A172 (cell line): ENCODE measurements at regions not wholly inside any gene's neighbourhood (a gene's known extent, or its start where the extent isn't known, plus 50 kb on each side); places are given as distances from the start of the nearest gene placed in this dataset.

Source experiments
- DNase-seq: peaks from one replicate; pipeline ENCODE4 v3.0.0-alpha.2; 2015; ENCODE audit warnings: low spot score

DNA sequence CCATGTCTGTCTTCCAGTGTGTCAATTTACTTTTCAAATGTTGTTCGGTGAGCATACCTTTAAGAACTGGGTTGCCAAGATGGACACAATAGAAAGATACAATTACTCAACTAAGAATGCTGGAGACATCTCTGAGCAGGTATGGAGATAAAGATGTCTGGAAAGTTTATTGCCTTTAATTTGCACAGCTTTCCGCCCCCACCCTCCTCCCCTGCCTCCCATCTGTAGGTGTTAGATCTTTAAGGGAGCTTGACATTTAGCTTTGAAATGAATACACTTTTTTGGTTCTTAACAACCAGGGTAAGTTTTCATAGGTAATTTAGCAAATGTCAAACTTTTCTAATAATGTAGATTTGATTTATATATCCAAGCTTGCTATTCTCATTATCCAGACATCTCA, 104.4 kb downstream of the BTBD3 start:
- DNase-seq, result no peak

DNA sequence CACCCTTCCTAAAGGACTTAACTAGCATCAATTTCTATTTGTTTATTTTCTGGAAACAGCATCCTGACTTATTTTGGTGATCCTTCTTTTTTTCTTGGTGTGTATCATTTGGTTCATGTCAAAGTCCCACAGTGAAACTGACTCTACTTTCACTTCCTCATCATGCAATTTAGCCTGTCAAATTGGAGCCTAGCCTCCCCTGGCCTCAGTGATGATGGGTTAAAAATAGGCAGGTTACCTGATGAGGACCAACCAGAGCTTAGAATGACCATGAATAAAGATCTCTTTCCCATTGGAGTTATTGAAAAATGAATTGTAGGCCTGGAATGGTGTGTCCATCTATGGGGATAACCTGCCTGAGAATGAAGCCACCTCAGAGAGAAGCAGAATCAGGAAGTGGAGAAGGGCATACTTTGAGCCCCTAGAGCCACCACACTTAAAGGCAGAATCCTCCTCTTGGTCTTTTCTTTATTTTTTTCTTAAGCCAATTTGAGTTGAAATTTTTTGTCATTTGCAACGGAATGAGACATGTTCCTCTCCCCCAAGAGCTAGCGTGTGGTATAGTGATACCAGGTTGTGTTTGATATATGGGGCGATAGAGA, 105.6 kb downstream of the BTBD3 start:
- DNase-seq, result no peak

DNA sequence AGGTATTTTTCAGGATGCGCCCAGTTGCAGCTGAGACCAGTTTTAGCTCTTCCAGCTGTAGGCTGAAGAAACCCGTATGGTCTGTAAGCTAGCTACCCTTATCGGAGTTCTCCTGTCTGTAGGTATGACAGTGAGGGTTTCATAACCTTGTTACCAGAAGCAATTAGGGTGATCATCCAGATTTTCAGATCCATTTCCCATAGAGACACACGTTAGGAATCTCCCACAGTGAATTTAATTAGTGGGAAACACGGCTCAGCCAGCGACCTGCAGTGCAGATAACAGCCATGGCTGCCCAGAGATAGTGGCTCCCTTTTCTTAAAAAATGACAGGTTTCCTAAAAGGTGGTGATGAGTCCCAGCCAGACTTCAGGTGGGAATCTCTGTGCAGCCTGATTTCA, 111.1 kb downstream of the BTBD3 start:
- DNase-seq, result no peak

DNA sequence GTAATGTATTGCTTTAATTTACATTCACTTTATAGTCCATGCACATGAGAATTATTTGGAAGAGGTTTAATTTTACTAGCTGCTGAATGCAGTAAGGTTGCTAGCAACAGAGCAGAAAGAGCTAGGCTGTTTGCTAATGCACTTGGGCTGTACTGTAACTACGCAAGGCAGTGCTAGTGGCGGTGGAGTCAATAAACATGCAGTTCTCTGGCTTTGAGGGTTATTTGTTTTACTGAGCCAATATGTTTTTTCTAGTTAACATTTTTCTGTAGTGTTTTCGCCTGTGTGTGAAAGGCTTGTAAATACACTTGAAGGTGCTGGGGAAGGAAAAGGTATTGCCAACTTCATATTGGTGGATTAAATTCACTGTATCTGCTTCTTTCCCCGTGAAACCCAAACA, 112.8 kb downstream of the BTBD3 start:
- no peak for DNase-seq

DNA sequence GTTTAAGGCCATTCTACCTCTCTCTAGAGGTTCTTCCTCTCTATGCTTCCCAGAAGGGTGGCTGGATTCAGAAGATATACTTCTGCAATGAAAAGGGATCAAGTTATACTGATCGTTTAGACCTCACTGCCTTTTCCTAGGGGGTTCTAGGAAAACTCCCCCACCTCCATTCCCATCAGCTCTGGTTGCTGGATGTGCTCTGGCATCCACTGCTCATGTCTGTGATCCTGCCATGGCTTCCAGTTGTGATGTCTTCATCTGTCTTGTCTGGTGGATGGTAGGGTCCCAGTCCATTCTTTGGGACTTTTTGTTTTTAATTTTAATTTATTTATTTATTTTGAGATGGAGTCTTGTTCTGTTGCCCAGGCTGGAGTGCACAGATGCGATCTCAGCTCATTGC, 118.4 kb downstream of the BTBD3 start:
- DNase-seq, result no peak

DNA sequence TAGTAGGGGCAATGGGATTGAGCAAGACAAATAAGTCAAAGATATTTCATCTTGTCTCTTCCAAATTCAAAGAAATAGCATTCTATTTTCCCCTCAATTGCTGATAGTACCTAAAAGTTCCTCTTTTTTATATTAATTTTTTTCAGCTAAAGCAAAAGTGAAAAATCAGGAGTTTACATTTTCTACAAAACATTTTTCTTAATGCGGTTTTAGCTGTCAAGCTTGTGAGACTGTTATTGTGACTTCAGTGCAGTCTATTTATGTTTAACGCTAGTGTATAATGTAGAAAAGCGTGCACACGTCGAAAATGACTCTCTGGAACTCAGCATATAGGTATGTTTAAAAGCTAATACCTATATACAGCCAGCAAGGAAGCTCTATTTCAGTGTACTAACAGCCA, 119.8 kb downstream of the BTBD3 start:
- DNase-seq, result no peak

DNA sequence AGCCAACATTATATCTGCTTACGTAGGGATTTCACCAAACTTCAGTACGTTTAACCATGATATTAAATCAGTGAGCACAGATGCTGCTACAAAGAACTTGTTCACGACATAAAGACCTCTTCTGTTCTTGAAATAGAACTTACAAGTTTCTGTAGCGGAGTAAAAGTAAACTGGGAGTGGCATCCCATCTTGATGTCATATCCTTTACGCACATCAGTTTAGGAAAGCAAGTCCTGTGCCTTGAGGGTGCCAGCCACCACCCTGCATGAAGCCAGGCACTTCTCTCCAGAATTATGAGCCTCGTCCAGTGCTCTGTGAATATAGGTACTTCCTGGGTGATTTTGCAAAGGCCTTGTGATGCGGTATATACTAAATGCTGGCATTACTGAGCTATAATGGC, 122.6 kb downstream of the BTBD3 start:
- no peak for DNase-seq

DNA sequence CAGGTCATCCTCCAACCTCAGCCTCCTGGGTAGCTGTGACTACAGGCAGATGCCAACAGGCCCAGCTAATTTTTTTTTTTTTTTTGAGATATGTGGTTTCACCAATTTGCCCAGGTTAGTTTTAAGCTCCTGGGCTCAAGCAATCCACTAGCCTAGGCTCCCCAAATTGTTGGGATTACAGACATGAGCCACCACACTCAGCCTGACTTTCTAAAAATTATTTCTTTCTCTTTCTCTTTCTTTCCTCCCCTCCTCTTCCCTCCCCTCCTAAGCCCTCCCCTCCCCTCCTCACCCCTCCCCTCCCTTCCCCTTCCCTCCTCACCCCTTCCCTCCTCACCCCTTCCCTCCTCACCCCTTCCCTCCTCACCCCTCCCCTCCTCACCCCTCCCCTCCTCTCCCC, 127.3 kb downstream of the BTBD3 start:
- no peak for DNase-seq

DNA sequence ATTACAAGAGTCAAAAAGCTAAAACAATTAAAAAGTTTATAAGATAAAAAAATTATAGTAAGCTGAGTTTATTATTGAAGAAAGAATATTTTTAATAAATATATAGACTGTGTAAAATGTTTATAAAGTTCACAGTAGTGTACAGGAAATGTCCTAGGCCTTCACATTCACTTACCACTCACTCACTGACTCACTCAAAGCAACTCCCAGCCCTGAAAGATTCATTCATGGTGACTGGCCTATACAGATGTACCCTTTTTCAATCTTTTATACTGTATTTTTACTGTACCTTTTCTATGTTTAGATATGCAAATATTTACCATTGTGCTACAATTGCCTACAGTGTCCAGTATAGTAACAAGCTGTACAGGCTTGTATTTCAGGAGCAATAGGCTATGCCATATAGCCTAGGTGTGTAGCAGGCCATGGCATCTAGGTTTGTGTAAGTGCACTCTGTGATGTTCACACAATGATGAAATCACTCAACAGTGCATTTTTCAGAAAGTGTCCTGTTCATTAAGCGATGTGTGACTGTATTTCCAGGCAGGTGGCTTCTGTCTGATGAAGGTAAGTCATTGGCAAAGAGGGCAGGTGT, 130.2 kb downstream of the BTBD3 start:
- DNase-seq, result no peak

DNA sequence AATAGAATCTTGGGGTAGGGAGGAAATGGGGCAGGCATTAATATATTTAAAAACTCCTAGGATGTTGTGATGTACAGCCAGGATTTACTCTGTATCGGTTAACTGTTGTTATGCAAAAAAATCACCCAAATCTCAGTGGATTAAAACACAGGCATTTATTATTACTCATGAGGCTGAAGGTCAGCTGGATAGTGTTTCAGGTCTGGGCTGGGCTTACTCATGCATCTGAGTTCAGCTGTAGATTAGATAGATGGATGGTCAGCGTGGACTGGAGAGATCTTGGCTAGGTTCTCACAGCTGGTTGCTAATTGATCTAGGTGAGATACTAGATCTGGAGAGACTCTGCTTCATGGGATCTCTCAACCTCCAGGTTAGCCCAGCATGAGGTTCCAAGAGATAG, 131.4 kb downstream of the BTBD3 start:
- no peak for DNase-seq

DNA sequence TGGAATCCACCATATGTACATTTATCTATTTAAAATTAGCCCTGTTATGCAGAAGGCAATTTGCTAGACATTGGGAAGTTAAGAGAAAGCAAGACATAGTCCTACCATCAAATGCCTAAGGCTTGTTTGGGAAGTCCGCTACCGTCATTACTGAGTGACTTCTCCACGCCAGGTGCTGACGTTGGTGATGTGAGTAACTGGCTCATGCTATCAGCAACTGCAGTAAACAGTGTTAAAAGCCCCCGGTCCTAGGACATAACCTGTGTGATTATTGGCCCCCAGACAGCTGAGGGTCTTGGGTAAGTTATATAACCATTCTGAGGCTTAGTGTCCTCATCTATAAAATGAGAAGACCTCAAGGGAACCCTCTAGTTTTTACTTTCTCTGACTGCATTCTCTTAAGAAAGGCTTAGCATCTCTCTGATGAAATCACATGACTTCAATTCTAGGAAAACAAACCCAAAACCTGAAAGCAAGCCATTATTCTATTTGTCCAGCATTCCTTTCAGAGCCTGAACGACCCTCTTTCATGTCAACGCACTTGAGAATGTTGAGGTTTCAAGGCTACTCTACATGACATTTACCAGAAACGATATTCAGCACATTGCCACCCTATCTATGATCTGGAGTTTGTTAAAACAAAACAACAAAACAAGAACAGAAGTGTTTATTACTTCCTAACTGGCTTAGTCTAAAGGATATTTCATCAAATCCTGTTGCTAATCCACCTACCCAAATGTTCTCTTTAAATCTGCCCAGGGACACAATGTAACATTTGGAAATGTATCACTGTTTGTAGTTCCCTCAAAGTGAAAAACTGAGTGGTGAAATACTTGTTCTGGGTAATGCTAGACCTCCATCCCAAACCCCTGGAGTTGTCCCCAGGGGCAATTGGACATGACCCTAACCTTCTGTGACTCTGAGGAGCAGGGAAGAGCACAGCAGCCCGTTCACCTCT, 133.8 kb downstream of the BTBD3 start:
- no peak for DNase-seq

DNA sequence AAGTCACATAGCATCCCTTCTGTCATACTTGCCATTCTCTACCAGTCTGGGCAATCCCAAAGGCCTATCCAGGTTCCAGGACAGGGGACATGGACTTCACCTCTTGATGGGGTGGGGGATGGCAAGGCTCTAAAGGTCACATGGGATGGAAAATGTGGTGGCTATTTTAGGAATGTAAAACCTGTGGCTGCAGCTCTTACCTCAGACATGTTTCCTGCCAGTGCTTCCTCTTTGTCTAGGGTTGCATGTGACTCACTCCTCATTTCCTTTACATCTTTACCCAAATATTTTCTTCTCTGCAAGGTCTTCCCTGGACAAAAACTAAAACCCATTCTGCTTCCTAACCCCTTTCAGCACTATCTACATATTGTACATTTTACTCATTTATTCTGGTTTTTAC, 135.7 kb downstream of the BTBD3 start:
- DNase-seq, result peak; percentile 87

DNA sequence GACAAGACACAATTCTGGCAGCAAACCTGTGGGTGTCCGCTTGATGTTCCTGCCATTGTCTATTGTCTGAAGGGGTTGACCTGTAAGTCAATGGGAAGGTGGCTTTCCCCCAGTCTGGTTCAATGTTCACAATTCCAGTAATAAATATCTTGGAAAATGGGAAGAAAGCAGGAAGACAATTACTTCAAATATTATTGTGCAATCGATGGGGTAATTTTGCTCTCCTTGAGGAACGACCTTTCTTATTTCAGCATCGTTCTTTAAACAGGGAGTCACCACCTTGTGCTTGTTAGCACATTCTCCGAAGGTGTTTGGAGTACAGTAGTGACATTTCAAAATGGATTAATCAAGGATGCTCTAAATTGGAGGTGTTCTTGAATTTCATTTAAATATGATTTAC, 136.9 kb downstream of the BTBD3 start:
- no peak for DNase-seq

DNA sequence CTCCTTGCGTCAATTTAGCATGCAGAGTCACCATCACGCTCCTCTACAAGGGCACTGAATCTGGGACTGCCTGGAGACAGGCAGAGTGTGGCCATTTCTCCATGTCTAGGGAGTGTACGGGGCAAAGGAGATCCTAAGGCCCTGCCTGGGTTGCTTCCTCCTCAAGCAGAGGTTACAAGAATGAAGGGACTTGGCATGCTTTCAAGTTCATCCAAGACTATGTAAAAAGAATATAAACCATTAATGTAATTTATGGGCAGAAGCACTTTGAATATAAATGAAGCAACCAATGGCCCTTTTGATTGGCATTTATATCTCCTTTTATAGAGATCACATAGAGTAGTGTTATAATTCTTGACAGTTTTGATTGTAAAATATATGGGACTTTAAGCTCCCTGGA, 137.5 kb downstream of the BTBD3 start:
- no peak for DNase-seq

DNA sequence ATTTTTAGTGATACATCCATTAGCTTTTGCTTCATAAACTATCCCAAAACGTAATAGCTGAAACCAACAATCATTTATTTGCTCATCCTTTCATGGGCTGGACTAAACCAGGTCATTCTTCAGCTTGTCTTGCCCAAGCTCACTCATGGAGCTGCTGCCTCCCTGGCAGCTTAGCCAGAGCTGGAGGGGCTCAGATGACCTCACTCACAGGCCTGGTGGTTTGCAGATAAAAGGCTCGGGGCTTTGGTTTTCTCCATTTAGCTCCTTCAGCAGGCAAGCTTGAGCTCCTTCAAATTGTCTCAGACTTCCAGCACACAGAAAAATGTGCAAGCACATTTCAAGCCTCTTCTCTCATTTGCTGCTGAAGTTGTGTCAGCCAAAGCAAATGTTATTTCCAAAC, 139.1 kb downstream of the BTBD3 start:
- DNase-seq, result no peak

DNA sequence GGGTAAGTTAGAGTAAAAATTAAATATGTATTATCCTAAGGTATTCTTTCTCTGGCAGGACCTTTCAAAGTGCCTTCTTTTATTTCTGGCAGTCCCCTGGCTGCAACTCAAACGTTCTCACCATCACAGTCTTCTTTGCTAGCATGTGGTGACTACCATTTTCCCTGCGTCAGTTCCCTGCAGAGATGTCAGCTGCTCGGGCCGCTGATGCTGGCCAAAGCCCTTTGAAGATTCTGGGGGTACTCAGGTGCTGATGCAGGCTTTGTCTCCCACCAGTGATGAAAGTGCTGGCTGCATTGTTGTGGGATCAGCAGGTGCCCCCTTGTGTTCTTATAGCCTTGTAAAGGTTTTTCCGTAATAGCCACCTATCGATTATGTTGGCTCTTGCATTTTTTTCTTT, 140.1 kb downstream of the BTBD3 start:
- DNase-seq, result no peak

DNA sequence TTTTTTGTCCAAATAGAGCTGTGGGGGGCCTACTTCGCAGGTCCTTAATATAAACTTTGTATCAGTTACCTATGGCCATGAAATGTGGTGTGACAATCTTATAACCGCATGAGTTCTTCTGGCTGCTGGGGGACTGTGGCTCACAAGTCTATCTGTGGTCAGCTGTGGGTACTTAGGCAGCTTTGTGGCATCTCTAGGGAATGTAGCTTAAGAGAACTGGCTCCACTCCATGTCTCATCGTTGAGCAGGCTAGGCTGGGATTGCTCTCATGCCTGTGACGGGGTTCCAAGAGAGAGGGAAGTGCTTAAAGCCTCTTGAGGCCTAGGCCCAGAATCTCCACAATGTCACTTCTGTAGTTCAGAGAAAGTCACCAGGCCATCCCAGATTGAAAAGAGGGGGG, 140.5 kb downstream of the BTBD3 start:
- DNase-seq, result peak; percentile 21

DNA sequence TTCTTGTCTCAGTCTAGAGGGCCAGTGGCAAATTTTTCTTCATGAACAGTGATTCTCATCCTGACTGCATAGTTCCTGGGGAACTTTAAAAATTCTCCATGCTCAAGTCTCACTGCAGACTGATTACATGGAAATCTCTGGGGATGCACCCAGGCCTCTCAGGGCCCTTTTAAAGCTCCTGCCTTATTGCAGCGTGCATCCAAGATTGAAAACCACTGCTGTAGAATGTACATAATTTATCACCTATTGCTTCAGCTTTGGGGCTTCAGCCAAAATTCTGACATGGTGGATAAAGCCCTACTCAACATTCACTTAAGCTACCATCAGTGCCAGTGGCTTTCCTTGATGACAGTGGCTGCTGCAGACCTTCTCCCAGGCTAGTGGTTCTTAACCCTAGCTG, 143.8 kb downstream of the BTBD3 start:
- DNase-seq, result no peak

DNA sequence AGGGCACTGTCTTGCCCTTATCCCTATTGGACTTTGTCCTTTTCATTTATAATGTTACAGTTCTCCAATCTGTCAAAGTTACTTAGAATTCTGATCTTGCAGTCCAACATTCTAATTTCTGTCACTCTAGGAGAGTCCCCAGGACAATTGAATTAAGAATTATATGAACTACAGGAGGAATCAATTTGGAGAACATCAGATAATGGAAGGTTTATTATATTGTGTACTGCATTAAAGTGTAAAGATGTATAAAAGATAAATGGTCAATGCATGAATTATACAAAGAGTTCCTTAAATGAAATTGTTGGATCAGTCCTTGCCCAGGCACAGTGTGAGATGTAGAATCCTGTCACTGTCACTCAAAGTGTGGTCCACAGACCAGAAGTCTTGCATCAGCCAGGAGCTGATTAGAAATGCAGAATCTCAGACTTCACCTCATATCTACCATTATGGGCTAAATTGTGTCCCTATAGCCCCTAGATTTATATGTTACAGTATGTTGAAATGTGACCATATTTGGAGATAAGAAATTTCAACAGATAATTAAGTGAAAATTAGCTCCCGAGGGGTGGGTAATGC, 145.5 kb downstream of the BTBD3 start:
- DNase-seq, result no peak

DNA sequence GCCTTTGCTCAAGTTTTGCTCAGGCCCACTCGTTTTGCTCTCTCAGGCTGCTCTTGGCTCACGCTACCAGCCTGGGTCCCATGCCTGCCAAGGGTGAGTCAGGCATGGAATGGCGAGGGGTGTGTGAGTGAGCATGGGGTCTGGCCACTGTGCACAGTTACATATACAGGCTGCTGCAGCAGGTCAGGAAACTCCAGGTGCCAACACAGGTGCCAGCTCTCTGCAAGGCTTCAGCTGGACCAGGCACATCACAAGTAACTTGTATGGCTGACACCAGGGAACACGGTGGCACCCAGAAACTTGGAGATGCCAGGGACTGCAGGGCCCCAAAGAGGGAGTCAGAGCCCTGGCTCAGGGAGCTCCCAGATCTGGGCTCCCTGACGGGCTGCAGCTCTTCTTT, 146.8 kb downstream of the BTBD3 start:
- DNase-seq, result no peak

DNA sequence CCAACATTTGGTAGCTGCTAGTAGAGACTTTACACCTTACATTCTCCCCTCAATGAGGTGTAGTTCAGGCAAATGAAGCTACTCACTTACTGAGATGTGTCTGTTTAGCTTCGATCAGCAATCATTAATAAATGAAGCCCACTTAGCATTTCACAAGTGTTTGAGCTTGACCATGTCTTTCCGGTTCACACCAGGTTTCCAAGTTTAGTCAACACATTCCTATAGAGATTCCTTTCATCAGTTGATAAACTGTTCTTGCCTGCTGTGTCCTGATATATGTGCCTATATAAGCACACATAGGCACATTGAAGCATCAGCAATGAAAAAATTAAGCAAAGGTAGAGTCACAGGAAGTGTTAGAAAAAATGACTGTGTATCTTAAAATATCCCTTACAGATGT, 150.0 kb downstream of the BTBD3 start:
- DNase-seq, result no peak

DNA sequence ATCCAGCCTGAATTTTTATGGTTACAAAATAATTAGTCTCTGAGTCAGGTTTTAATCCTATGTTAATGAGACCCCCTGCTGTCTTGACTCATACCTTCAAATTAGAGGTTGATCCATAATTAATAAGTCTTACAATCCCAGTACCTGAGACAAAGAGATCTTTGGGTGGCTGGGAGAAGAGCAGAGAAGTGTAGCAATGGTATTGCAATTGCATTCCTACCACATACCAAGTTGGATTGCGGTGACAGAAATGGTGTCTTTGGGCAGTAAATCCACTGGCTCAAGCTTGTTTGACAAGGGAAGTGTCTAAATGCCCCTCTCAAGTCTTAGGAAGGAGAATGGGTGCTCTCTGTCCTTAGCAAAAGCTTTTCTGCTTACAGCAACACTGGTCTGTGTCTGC, 150.4 kb downstream of the BTBD3 start:
- DNase-seq, result peak; percentile 79

DNA sequence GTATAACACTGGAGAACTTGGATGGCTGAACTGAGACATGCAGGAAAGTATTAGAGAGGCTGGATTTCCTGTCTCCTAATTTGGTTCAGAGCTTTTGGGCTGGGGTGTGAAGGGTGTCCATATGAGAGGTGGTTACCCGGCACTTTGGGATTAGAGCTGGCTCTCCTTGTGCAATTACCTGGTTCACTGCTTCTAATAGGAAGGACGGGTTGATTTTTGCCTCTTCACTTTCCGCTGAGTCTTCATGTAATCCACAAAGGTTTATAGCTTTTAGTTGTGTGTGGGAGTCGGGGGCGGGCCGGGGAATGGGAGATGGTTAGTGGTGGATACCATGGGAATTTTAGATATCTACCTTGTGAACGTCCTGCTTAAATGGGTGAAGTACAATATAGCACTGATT, 151.5 kb downstream of the BTBD3 start:
- DNase-seq, result no peak
